HPDE6-E6E7 (cell line): ENCODE measurements at regions not wholly inside any gene's neighbourhood (a gene's known extent, or its start where the extent isn't known, plus 50 kb on each side); places are given as distances from the start of the nearest gene placed in this dataset.

ENCODE experiments used
- DNase-seq: peaks from one replicate; pipeline ENCODE4 v3.0.0; 2011; ENCODE audit warnings: missing footprints; ENCODE audit errors: extremely low spot score

- no peak for DNase-seq
Measured at GRCh38 chr2:181836583-181836982, 54.9 kb upstream of the ITPRID2 start.

DNA sequence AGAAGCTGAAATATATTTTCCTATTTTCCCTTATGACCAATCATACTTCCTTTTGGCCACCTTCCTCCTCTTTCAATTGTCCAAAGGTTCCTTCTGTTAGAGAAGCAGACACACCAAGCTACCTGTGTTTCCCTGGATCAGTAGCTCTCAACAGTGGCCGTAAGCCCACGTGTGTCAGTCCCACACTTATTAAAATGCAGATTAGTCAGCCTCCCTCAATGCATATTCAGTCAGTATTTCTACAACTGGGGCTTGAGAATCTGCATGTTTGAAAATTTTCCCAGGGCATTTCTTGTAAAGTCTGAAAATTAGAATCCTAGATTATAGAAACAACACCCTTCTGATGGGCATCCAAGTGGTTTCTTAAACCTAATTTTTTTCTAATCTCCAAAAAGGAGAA lies 54.0 kb upstream of the ITPRID2 start:
- no peak for DNase-seq

GRCh38 chr2:181839811-181840210 lies 51.7 kb upstream of the ITPRID2 start:
- no peak for DNase-seq

- DNase-seq, result no peak
Measured at GRCh38 chr2:181841079-181841478, 50.5 kb upstream of the ITPRID2 start.
